Amniotic epithelial cell (primary cell): ENCODE measurements at regions not wholly inside any gene's neighbourhood (a gene's known extent, or its start where the extent isn't known, plus 50 kb on each side); places are given as distances from the start of the nearest gene placed in this dataset.
"Not testable (repeated sequence)": the region's sequence is repeated elsewhere in the genome, so short reads cannot be mapped to it uniquely, and the experiment has no call there.

Experiments
- DNase-seq: peaks from one replicate; pipeline ENCODE4 v3.0.0-alpha.2; 2010; ENCODE audit warnings: low read depth

- DNase-seq: no peak
These were observed 340.0 kb upstream of the NDST4 start for GRCh38 chr4:115453416-115453815.

GRCh38 chr4:115452229-115452628 is 338.8 kb upstream of the NDST4 start:
- DNase-seq: not testable (repeated sequence)

DNA sequence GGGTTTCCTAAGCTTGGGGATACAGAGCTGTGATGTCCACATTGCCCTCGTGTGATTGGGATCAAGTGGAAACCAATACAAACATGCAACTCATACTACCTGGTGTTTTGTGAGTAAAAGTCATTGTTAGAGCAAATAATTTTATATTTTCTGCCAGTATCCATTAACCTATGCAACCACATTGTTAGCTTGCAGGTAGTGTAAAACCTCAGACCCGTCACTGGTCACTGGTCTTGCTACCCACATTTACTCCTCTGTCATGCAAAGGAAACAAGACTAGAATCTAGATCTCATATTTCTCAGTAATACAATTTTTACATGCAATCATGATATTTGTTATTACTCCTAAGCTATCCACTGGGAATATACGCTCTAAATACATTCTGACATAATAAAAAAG is 324.3 kb upstream of the NDST4 start:
- DNase-seq: no peak

DNA sequence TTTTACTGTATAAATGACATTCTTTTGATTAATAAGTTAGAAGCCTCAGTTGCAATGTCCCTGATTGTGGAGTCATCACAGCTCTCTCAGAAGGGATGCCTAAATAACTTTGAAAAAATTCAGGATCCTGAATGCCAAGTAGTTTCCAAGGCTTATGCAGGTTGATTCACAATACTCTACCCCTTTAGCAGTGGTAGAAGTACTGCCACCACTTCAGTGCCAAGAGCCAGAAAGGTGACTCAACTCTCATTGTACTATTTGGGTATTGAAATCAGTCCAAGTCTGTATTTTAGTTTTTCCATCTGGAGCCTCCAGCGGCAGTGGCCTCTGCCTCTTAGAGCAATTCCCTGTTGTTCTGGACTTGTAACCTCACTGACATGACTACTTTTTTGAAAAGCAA is 320.1 kb upstream of the NDST4 start:
- no peak for DNase-seq

DNA sequence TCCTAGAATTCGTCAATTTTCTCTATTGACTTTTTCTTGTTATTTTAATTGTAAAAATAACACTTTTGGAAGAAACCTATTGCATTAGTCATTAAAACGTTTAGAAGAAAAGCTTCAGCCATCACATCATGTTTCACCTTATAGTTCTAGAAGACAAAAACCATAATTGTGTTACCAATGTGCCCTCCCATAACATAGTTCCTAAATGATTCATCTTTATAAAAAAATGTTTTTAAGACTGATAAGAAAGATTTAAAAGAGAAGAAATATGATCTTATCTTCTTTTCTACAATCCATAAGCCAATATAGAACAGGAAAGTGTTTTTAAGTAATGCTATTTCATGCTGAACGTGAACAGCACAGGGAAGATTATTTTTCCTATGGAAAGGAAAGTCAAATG is 316.6 kb upstream of the NDST4 start:
- DNase-seq: no peak

- DNase-seq: no peak
These were observed 315.0 kb upstream of the NDST4 start for GRCh38 chr4:115428455-115428854.

DNA sequence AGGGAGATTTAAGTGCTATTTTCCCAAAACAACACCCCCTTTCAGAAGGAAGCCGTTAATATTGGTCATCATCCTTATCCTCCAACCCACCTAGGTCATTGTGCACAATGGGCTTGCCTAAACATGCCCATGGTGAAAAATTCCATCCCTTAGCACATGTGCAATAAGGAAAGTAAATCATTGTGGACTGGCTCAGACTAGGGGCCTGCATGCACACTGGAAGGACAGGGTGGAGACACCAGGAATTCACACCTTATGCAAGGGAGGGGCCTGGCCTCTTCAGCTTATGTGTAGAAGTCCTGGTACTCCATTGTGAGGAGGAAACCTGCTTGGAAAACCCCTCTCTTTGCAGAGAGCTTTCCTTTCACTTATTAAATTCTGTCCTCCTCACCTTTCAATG is 311.4 kb upstream of the NDST4 start:
- DNase-seq: no peak

DNA sequence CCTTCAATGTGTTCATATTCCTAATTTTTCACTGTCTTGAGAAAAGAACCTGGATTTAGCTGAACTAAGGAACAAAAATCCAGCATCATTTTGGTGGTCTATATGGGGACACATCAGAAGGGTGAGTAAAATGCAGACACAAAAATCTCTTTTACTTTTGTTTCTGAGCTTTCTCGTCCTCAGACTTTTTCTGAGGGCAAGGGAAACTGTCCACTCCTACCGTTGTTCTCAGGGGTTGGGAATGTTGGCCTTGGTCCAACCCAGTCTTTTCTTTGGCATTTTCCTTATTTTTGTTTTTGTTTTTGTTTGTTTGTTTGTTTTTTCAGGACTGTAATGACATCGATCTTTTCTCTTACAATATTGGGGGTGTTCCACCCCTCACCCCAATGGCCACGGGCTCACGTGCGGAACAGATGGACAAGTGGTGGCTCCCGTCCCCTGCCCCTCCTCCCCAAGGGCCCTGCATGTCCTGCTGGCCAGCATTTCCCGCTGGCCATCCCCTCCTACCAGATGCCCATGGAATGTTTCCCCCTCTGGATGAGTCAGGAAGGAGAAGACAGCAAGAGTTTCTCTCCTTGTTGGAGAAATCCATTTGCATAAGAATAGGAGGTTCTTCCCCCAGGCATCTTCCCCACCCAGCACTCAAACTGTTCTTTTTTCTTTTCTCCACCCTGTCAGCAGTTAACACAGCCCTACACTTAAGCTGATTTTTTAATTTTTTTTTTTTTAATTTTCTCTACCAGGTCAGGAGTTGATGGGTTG is 305.4 kb upstream of the NDST4 start:
- DNase-seq: no peak

- DNase-seq: no peak
These were observed 282.6 kb upstream of the NDST4 start for GRCh38 chr4:115396034-115396433.

- no peak for DNase-seq
These were observed 263.4 kb upstream of the NDST4 start for GRCh38 chr4:115376866-115377265.

DNA sequence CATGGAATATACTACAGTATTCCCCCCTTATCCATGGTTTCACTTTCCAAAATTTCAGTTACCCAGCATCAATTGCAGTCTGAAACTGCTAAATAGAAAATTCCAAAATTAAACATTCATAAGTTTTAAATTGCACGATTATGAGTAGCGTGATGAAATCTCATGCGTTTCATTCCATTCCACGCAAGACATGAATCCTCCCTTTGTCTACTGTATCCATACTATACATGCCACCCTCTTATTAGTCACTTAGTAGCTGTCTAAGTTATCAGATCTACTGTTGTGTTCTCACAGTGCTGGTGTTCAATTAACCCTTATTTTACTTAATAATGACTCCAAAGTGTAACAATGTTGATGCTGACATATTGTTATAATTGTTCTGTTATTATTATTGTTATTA is 261.2 kb upstream of the NDST4 start:
- DNase-seq: no peak

DNA sequence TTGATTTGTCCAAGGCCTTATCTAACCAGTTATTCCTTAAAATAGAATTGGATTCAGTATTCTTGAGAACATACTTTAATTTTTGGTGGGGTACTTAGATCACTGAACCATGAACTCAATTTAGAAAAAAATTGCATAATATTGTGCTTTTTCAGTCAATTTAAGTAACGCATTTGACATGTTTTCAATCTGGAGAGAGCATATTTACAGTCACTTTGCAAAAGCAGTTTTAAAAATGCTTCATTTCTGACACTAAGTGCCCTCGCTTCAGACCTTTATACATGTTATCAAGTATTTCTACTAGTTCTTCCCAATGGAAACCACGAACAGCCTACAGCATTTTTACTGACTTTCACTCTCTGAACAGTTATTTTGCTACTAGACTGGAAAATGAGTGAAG is 257.1 kb upstream of the NDST4 start:
- no peak for DNase-seq

DNA sequence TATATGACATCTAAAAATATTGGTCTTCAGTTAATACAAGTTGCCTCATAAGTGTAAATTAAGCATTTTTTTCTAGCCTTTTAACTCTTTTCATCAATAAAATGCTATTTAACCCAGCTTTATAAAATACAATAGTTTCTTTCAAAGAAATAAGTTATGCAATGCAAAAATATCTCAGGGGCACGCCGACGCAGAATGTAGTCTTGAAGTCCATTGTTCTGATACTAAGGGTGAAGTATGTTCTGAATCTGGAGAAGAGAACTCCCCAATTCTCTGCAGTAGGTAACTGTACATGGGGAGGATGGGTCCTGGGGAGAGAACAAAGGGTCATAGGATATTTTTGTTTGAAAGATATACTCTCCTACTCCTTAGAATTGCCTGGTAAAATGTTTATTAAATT is 256.6 kb upstream of the NDST4 start:
- DNase-seq: no peak

DNA sequence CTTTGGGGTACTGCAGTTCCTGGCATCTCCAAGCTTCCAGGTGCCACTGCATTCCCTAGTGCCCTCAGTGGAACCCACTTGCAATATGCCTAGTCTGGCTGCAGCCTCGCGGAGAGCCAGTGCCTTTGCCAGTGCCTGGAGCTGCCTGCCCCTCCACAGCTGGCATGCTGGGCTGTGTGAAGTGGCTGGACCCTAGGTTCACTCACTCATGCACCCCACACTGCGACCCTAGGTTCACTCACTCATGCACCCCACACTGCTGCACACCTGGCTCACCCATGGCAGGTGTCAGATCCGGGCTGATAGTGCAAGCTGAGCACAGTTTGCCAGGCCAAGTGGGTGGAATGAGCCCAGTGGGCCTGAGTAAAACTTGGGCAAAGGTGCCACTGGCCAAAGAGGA is 253.0 kb upstream of the NDST4 start:
- no peak for DNase-seq

DNA sequence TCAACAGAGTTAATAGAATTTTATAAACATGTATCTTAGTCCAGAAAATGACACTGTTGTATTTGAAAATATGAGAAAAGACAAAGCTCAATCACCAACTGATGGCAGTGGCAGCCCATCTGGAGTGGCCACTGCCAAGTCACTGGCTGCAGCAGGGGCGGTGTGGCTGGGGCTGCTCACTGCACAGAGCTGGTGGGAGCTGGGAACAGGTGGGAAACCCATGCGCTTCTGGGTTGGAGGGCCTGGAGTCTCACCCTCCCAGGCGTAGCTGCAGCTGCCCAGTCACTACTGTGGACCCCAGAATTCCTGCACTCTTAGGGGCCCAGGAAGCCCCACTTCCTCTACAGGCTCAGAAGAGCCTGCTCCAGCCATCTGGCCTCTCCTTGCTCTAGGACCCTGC is 251.8 kb upstream of the NDST4 start:
- DNase-seq: no peak

GRCh38 chr4:115361781-115362180 is 248.4 kb upstream of the NDST4 start:
- no peak for DNase-seq

DNA sequence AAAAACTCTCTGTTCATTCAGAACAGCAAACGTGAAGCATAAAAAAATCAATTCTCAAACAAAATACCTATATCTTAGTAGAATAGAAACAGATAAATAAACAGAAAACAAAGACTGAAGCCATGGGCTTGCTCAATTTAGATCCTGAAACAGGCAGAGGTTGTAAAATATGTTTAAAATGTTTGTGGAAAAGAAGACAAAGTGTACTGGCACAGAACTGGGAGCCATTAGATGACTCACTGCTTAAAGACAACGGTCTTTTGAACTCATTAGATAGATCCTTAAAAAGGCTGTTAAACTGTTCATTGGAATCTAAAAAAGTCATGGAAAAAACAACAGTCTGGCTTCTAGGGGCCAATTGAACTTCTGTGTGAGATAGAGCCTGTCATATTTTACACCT is 247.0 kb upstream of the NDST4 start:
- DNase-seq: no peak

DNA sequence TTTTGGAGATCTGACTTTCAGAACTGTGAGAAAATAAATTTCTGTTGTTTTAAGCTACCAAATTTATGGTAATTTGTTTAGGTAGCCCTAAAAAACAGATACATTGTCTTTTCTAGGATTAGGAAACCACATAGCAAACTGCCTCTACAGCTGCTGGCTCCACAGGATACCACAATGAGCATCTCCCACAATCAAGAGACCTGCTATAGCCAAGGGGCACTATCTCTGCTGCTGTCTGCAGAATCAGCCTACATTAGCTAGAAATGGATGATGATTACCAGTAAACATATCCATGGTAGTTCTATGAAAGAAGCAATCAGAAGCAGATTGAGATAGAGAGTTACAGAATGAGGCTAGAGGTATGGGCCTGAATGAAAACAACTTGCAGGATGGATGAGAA is 244.4 kb upstream of the NDST4 start:
- no peak for DNase-seq

DNA sequence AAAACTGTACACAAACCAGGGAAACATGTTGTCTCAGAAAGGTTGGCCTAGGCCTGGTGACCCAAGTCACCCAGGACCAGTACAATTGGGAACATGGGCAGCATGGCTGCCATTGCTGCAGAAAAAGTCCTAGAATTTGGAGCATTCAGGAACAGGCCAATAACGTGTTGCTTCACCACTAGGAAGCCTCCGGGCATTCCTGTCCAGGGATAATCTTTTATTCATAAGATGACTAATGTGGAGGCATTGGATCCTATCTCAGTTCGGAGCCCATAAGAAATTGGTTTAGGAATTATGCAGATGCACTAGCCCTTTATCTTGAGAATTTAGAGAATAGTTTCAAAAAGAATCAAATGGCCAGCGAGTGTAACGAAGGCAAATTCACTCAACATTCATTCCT is 242.8 kb upstream of the NDST4 start:
- no peak for DNase-seq

GRCh38 chr4:115355329-115355728 is 241.9 kb upstream of the NDST4 start:
- no peak for DNase-seq

DNA sequence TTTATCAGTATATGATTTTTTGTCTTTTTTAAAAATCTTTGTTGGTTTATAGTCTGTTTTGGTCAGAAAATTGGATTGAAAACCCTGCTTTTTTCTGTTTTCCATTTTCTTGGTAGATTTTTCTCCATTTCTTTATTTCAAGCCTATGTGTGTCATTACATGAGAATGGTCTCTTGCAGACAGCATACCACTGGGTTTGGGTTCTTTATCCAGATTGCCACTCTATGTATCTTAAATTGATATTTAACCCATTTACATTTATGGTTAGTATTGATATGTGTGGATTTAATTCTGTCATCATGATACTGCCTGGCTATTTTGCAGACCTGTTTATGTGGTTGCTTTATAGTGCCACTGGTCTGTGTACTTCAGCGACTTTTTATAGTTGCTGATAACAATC is 239.9 kb upstream of the NDST4 start:
- DNase-seq: no peak

DNA sequence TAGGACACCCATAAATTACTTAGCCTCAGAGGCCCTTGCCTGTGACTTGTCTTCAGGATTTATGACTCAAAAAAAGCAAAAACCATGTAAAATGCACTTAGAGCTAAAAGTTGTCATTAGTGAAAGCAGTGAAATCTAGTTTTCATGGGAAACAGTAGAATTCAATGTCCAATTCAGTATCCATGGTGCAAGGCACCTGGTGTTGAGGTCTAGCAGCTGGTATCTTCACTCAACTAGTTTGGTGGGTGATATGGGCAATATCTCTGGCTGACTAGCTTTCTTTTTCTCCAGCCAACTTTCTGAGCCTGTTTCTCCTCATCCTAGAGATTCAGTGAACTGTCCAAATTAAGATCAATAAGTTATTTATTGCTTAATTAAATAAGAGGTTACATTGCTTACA is 229.8 kb upstream of the NDST4 start:
- no peak for DNase-seq

- no peak for DNase-seq
These were observed 221.5 kb upstream of the NDST4 start for GRCh38 chr4:115334736-115335411.

DNA sequence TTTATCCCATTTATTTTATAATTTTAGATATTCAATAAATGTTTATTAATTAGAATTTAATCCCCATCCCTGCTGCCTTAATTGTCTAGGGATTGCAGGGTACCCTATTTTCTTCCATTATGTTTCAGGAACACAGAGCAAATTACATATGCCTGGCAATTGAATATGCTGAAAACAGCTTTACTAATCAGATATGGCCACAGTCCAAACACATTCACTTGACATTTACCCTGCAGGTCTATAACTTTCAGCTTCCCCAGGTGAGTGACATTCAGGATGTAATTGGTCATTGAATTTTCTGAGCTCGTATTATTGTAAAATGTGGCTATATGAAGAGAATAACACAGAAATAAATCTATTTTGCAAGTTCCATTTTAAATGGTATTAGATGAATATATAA is 218.7 kb upstream of the NDST4 start:
- DNase-seq: no peak
